DMS153 (cell line): ENCODE measurements at regions not wholly inside any gene's neighbourhood (a gene's known extent, or its start where the extent isn't known, plus 50 kb on each side); places are given as distances from the start of the nearest gene placed in this dataset.

Experiments
- DNase-seq: peaks from one replicate; lab custom pipeline; 2025; lab: John Stamatoyannopoulos, UW

DNA sequence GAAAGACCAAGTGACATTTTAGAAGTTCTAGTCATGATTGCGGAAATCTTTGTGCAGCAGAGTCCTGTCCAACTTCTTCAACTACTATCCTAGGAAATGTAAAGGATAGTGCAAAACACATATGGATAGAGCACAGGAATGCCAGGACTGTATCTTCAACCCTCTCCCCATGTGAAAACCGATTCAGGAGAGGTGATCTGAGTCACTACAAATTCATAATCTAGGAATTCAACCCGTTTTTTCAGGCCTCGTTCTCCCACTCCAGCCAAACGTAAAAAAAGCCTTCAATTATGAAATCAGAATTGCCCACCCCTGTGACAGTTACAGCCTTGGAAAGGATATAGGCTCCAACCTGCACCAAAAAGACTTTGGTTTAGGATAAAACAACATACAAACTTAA lies 52.9 kb upstream of the RGS1 start:
- DNase-seq = no peak

DNA sequence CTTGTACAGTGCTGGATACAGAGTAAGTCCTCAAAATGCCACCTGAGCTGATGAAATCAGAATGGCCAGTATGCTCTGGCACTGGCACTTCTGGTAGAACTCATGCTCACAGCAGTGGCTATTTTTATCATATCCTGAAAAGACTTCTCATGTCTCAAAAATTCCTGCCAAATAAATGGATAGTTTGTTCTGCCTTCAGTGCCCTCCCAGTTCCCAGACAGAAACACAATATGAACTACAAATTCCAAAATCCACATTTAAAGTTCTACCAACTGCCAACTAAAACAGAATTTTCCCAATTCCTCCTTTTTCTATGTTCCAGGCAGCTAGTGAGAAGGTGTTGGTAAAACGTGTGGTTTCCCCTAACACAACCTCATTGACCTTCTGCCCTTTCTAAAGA lies 51.4 kb upstream of the RGS1 start:
- DNase-seq = no peak
